ENCODE measurements at regions not wholly inside any gene's neighbourhood (a gene's known extent, or its start where the extent isn't known, plus 50 kb on each side); places are given as distances from the start of the nearest gene placed in this dataset.

- TF ChIP-seq EZH2 (IDR thresholded peaks at IDR 0.05; ENCODE audit: low read depth, unreplicated experiment) (no peak), CTCF (conservative IDR thresholded peaks at IDR 0.05; ENCODE audit: low read depth in 2 of 2) (no peak), REST (IDR thresholded peaks at IDR 0.05; ENCODE audit: unreplicated experiment) (no peak), POLR2AphosphoS5 (IDR thresholded peaks at IDR 0.05; ENCODE audit: low read depth) (no peak), EZH2phosphoT487 (IDR thresholded peaks at IDR 0.05; ENCODE audit: unreplicated experiment) (no peak), ZNF114 (CRISPR knock-in tag; IDR thresholded peaks at IDR 0.05) (no peak), ETS1 (IDR thresholded peaks at IDR 0.05) (no peak)
Observed at GRCh38 chr2:160905862-160906261, 254.4 kb upstream of the TANK start.
